ENCODE measurements at regions not wholly inside any gene's neighbourhood (a gene's known extent, or its start where the extent isn't known, plus 50 kb on each side); places are given as distances from the start of the nearest gene placed in this dataset.

GRCh38 chr7:40964610-40965009 lies 738.3 kb downstream of the INHBA start:
- no peak for TF ChIP-seq CTCF (IDR thresholded peaks at IDR 0.05)
- TF ChIP-seq EZH2 (IDR thresholded peaks at IDR 0.05; ENCODE audit: borderline replicate concordance, insufficient read depth, low read depth, low read length, poor library complexity, severe bottlenecking) = no peak
